Smooth muscle cell (in vitro differentiated cells): ENCODE measurements at regions not wholly inside any gene's neighbourhood (a gene's known extent, or its start where the extent isn't known, plus 50 kb on each side); places are given as distances from the start of the nearest gene placed in this dataset.

Source experiments
- DNase-seq: peaks from one replicate; lab custom pipeline; 2025; ENCODE audit not compliant: unreplicated experiment; lab: John Stamatoyannopoulos, UW
- H2AFZ ChIP-seq: fragments of 200-600 bp; sonication (generic); 2 replicates; pipeline ENCODE4 v1.6.0; 2016; ENCODE audit warnings: antibody characterized with exemption, low read depth, mild to moderate bottlenecking
- H3F3A ChIP-seq: fragments of 200-600 bp; sonication (generic); 2 replicates; pipeline ENCODE4 v1.6.0; 2017; ENCODE audit warnings: antibody characterized with exemption, low read depth
- H3K27ac ChIP-seq: fragments of 200-600 bp; sonication (generic); 2 replicates; pipeline ENCODE4 v1.5.1; 2016; ENCODE audit warnings: low read depth, mild to moderate bottlenecking
- H3K27me3 ChIP-seq: fragments of 200-600 bp; sonication (generic); 2 replicates; pipeline ENCODE4 v1.6.1; 2016; ENCODE audit warnings: low read depth, mild to moderate bottlenecking
- H3K36me3 ChIP-seq: fragments of 200-600 bp; sonication (generic); 2 replicates; pipeline ENCODE4 v1.5.1; 2016; ENCODE audit warnings: low read depth
- H3K4me1 ChIP-seq: fragments of 200-600 bp; sonication (generic); 2 replicates; pipeline ENCODE4 v1.5.1; 2016; ENCODE audit warnings: low read depth
- H3K4me2 ChIP-seq: fragments of 200-600 bp; sonication (generic); 2 replicates; pipeline ENCODE4 v1.6.0; 2016; ENCODE audit warnings: mild to moderate bottlenecking
- H3K4me3 ChIP-seq: fragments of 200-600 bp; sonication (generic); 2 replicates; pipeline ENCODE4 v1.5.1; 2016; ENCODE audit warnings: mild to moderate bottlenecking
- H3K79me2 ChIP-seq: fragments of 200-600 bp; sonication (generic); 2 replicates; pipeline ENCODE4 v1.6.0; 2016; ENCODE audit warnings: low read depth, mild to moderate bottlenecking
- H3K9ac ChIP-seq: fragments of 200-600 bp; sonication (generic); 2 replicates; pipeline ENCODE4 v1.6.0; 2016; ENCODE audit warnings: low read depth
- H3K9me3 ChIP-seq: fragments of 200-600 bp; sonication (generic); replicated peaks from 2 replicates; pipeline ENCODE4 v1.5.1; 2016; ENCODE audit warnings: low read depth
- H4K20me1 ChIP-seq: fragments of 200-600 bp; sonication (generic); 2 replicates; pipeline ENCODE4 v1.6.0; 2016; ENCODE audit warnings: low read depth
- CTCF ChIP-seq: fragments of 200-600 bp; sonication (generic); IDR thresholded peaks from 2 replicates; pipeline ENCODE4 v1.5.1; 2017; ENCODE audit warnings: borderline replicate concordance, mild to moderate bottlenecking, antibody characterized with exemption; ENCODE audit not compliant: insufficient read depth, poor library complexity, severe bottlenecking
- WGBS: methylation state at CpG from one replicate; pipeline ENCODE4 v1.1.7; 2016; ENCODE audit warnings: low lambda C conversion rate; 5-methylcytosine and 5-hydroxymethylcytosine counted together

GRCh38 chr10:131816157-131816775 lies 84.5 kb upstream of the PPP2R2D start:
- Histone ChIP-seq H3K9ac (no peak overlapping the region), H3K36me3 (no peaks in the 10 kb centered on the region), H3K4me1 (no peaks in the 10 kb centered on the region), H3K27me3 (peaks cover 10% of the 10 kb centered on the region), H2AFZ (no peak overlapping the region), H3K79me2 (no peaks in the 10 kb centered on the region), H3K4me3 (no peak overlapping the region), H3K4me2 (no peak overlapping the region), H3K9me3 (no peaks in the 10 kb centered on the region), H3K27ac (no peak overlapping the region), H3F3A (no peaks in the 10 kb centered on the region), H4K20me1 (no peaks in the 10 kb centered on the region)
- 86% methylated on average over 17 of the region's 17 CpGs for WGBS
- no peak for DNase-seq
- TF ChIP-seq CTCF, result no peak

GRCh38 chr10:131816941-131817700 lies 83.7 kb upstream of the PPP2R2D start:
- H3K79me2 ChIP-seq, result no peaks in the 10 kb centered on the region
- no peak for DNase-seq
- no peaks in the 10 kb centered on the region for H3K4me1 ChIP-seq
- TF ChIP-seq CTCF, result no peak
- H3F3A ChIP-seq, result no peaks in the 10 kb centered on the region
- no peaks in the 10 kb centered on the region for H3K9me3 ChIP-seq
- H3K27me3 ChIP-seq, result peaks cover 10% of the 10 kb centered on the region
- H3K27ac ChIP-seq, result no peak overlapping the region
- no peak overlapping the region for H3K9ac ChIP-seq
- H4K20me1 ChIP-seq, result no peaks in the 10 kb centered on the region
- H3K4me3 ChIP-seq, result no peak overlapping the region
- WGBS, result 85% methylated on average over 13 of the region's 13 CpGs
- no peak overlapping the region for H2AFZ ChIP-seq
- no peak overlapping the region for H3K4me2 ChIP-seq
- H3K36me3 ChIP-seq, result no peaks in the 10 kb centered on the region

GRCh38 chr10:131817866-131818509 lies 82.8 kb upstream of the PPP2R2D start:
- H3K9me3 ChIP-seq, result no peaks in the 10 kb centered on the region
- no peak for TF ChIP-seq CTCF
- H3K9ac ChIP-seq, result no peak overlapping the region
- no peak overlapping the region for H3K4me3 ChIP-seq
- H3K79me2 ChIP-seq, result no peaks in the 10 kb centered on the region
- no peaks in the 10 kb centered on the region for H3F3A ChIP-seq
- no peak overlapping the region for H3K4me2 ChIP-seq
- H2AFZ ChIP-seq, result no peak overlapping the region
- DNase-seq, result no peak
- H4K20me1 ChIP-seq, result no peaks in the 10 kb centered on the region
- no peaks in the 10 kb centered on the region for H3K36me3 ChIP-seq
- H3K27ac ChIP-seq, result no peak overlapping the region
- peaks cover 10% of the 10 kb centered on the region for H3K27me3 ChIP-seq
- WGBS, result 84% methylated on average over 13 of the region's 13 CpGs
- no peaks in the 10 kb centered on the region for H3K4me1 ChIP-seq
